ENCODE measurements at regions not wholly inside any gene's neighbourhood (a gene's known extent, or its start where the extent isn't known, plus 50 kb on each side); places are given as distances from the start of the nearest gene placed in this dataset.

GRCh38 chr2:217049956-217050355 lies 190.1 kb upstream of the TNP1 start:
- Histone ChIP-seq H2AFZ (ENCODE audit: low read depth, low read length) (no peak overlapping the region), H4K20me1 (ENCODE audit: insufficient read depth, low read length) (no peaks in the 10 kb centered on the region), H3K9me3 (ENCODE audit: insufficient read depth, low read depth, low read length) (no peaks in the 10 kb centered on the region), H3K4me3 (ENCODE audit: insufficient read depth, low read depth, low read length) (no peak overlapping the region), H3K27me3 (ENCODE audit: insufficient read depth, low read length) (no peaks in the 10 kb centered on the region), H3K27ac (ENCODE audit: low read depth, low read length) (no peak overlapping the region), H3K79me2 (ENCODE audit: insufficient read depth, low read length) (no peaks in the 10 kb centered on the region), H3K4me1 (ENCODE audit: insufficient read depth, low read length) (peaks cover 7% of the 10 kb centered on the region), H3K4me2 (ENCODE audit: low read length) (no peak overlapping the region), H3K9ac (ENCODE audit: low read length) (no peak overlapping the region), H3K36me3 (ENCODE audit: insufficient read depth, low read length) (no peaks in the 10 kb centered on the region)
- FAIRE-seq: no peak
- TF ChIP-seq CTCF (IDR thresholded peaks at IDR 0.05; ENCODE audit: insufficient read depth, low read depth, low read length) (no peak), EZH2 (IDR thresholded peaks at IDR 0.05; ENCODE audit: insufficient read depth, low read length) (no peak)
- Mint-ChIP-seq H3K36me3 (ENCODE audit: low read depth, unreplicated experiment) (peaks cover 2% of the 10 kb centered on the region), H3K9me3 (ENCODE audit: unreplicated experiment) (no peaks in the 10 kb centered on the region), H3K27me3 (ENCODE audit: low read depth, unreplicated experiment) (peaks cover 13% of the 10 kb centered on the region), H3K4me3 (ENCODE audit: unreplicated experiment) (no peak overlapping the region), H3K27ac (ENCODE audit: unreplicated experiment) (no peak overlapping the region), H3K4me1 (ENCODE audit: low read depth, unreplicated experiment) (peaks cover 12% of the 10 kb centered on the region)
- DNase-seq (ENCODE audit: low read depth): no peak

GRCh38 chr2:217049422-217049821 lies 189.6 kb upstream of the TNP1 start:
- H3K9ac ChIP-seq (ENCODE audit: low read length): no peak overlapping the region
- FAIRE-seq (no peak), DNase-seq (ENCODE audit: low read depth) (no peak)
- TF ChIP-seq EZH2 (IDR thresholded peaks at IDR 0.05; ENCODE audit: insufficient read depth, low read length) (no peak), CTCF (IDR thresholded peaks at IDR 0.05; ENCODE audit: insufficient read depth, low read depth, low read length) (no peak)
- H3K27me3 Mint-ChIP-seq (ENCODE audit: low read depth, unreplicated experiment): peaks cover 13% of the 10 kb centered on the region
- no peaks in the 10 kb centered on the region for H3K9me3 ChIP-seq (ENCODE audit: insufficient read depth, low read depth, low read length)
- peaks cover 9% of the 10 kb centered on the region for H3K4me1 Mint-ChIP-seq (ENCODE audit: low read depth, unreplicated experiment)
- no peak overlapping the region for H3K4me2 ChIP-seq (ENCODE audit: low read length)
- H4K20me1 ChIP-seq (ENCODE audit: insufficient read depth, low read length): no peaks in the 10 kb centered on the region
- no peaks in the 10 kb centered on the region for H3K36me3 ChIP-seq (ENCODE audit: insufficient read depth, low read length)
- H3K4me3 Mint-ChIP-seq (ENCODE audit: unreplicated experiment): no peak overlapping the region
- H3K9me3 Mint-ChIP-seq (ENCODE audit: unreplicated experiment): no peaks in the 10 kb centered on the region
- H3K4me3 ChIP-seq (ENCODE audit: insufficient read depth, low read depth, low read length): no peak overlapping the region
- H3K36me3 Mint-ChIP-seq (ENCODE audit: low read depth, unreplicated experiment): peaks cover 2% of the 10 kb centered on the region
- H3K79me2 ChIP-seq (ENCODE audit: insufficient read depth, low read length): no peaks in the 10 kb centered on the region
- H3K27ac ChIP-seq (ENCODE audit: low read depth, low read length): no peak overlapping the region
- no peaks in the 10 kb centered on the region for H3K27me3 ChIP-seq (ENCODE audit: insufficient read depth, low read length)
- H3K4me1 ChIP-seq (ENCODE audit: insufficient read depth, low read length): peaks cover 1% of the 10 kb centered on the region
- H2AFZ ChIP-seq (ENCODE audit: low read depth, low read length): no peak overlapping the region
- no peak overlapping the region for H3K27ac Mint-ChIP-seq (ENCODE audit: unreplicated experiment)

- Histone ChIP-seq H3K79me2 (ENCODE audit: insufficient read depth, low read length) (no peaks in the 10 kb centered on the region), H3K27me3 (ENCODE audit: insufficient read depth, low read length) (no peaks in the 10 kb centered on the region), H3K9ac (ENCODE audit: low read length) (no peak overlapping the region), H3K4me3 (ENCODE audit: insufficient read depth, low read depth, low read length) (no peak overlapping the region), H3K36me3 (ENCODE audit: insufficient read depth, low read length) (no peaks in the 10 kb centered on the region), H3K9me3 (ENCODE audit: insufficient read depth, low read depth, low read length) (no peaks in the 10 kb centered on the region), H3K4me2 (ENCODE audit: low read length) (no peak overlapping the region), H3K4me1 (ENCODE audit: insufficient read depth, low read length) (no peaks in the 10 kb centered on the region), H2AFZ (ENCODE audit: low read depth, low read length) (no peak overlapping the region), H4K20me1 (ENCODE audit: insufficient read depth, low read length) (no peaks in the 10 kb centered on the region), H3K27ac (ENCODE audit: low read depth, low read length) (no peak overlapping the region)
- Mint-ChIP-seq H3K9me3 (ENCODE audit: unreplicated experiment) (no peaks in the 10 kb centered on the region), H3K36me3 (ENCODE audit: low read depth, unreplicated experiment) (peaks cover 2% of the 10 kb centered on the region), H3K4me3 (ENCODE audit: unreplicated experiment) (no peak overlapping the region), H3K4me1 (ENCODE audit: low read depth, unreplicated experiment) (peaks cover 7% of the 10 kb centered on the region), H3K27ac (ENCODE audit: unreplicated experiment) (peak overlapping the region; percentile 3), H3K27me3 (ENCODE audit: low read depth, unreplicated experiment) (peaks cover 13% of the 10 kb centered on the region)
- DNase-seq (ENCODE audit: low read depth) (no peak), FAIRE-seq (no peak)
- TF ChIP-seq CTCF (IDR thresholded peaks at IDR 0.05; ENCODE audit: insufficient read depth, low read depth, low read length) (no peak), EZH2 (IDR thresholded peaks at IDR 0.05; ENCODE audit: insufficient read depth, low read length) (no peak)
These were observed 188.9 kb upstream of the TNP1 start for GRCh38 chr2:217048730-217049129.
